IMR-90 (cell line): ENCODE measurements at regions not wholly inside any gene's neighbourhood (a gene's known extent, or its start where the extent isn't known, plus 50 kb on each side); places are given as distances from the start of the nearest gene placed in this dataset.

Experiments
- ATAC-seq: fragments of 200-7000 bp; cut with Tn5 transposase; 2 replicates; pipeline ENCODE4 v1.9.1; 2020; ENCODE audit warnings: low read depth, mild to moderate bottlenecking, moderate library complexity
- BruUV-seq: library from RNA; stranded (reverse); fragments of 400-500 nt; replicated peaks from 2 replicates; lab custom pipeline; 2021; lab: Mats Ljungman, UMichigan
- CTCF ChIA-PET: fragments of 300-600 bp; formaldehyde crosslinking; extraction: SDS; loops from one replicate; lab custom pipeline; 2021; ENCODE audit warnings: antibody characterized with exemption; lab: Yijun Ruan, JAX
- POLR2A ChIA-PET: fragments of 300-600 bp; sonication (Branson Sonifier 250); formaldehyde crosslinking; loops from one replicate; lab custom pipeline; 2022; ENCODE audit warnings: antibody characterized with exemption; ENCODE audit not compliant: unreplicated experiment; lab: Charles Lee
- DNase-seq: peaks from one replicate; pipeline ENCODE4 v3.0.0; 2013
- H2AFZ ChIP-seq: replicated peaks from 2 replicates; pipeline ENCODE3; 2013; ENCODE audit warnings: low read length, mild to moderate bottlenecking; ENCODE audit not compliant: poor library complexity
- H2AK5ac ChIP-seq: 2 replicates; pipeline ENCODE4 v1.6.1; 2013; ENCODE audit warnings: low read depth, low read length, inconsistent platforms
- H2AK9ac ChIP-seq: replicated peaks from 2 replicates; pipeline ENCODE3; 2013; ENCODE audit warnings: mild to moderate bottlenecking, low read depth, low read length, moderate library complexity; ENCODE audit not compliant: poor library complexity
- H2BK120ac ChIP-seq: 2 replicates; pipeline ENCODE4 v1.6.1; 2013; ENCODE audit warnings: low read depth, low read length, inconsistent platforms
- H2BK15ac ChIP-seq: 3 replicates; pipeline ENCODE4 v1.6.1; 2013; ENCODE audit warnings: low read depth, low read length, inconsistent platforms
- H2BK20ac ChIP-seq: 2 replicates; pipeline ENCODE4 v1.6.1; 2013; ENCODE audit warnings: low read depth, mild to moderate bottlenecking, inconsistent platforms, low read length, moderate library complexity
- H2BK5ac ChIP-seq: 2 replicates; pipeline ENCODE4 v1.6.1; 2013; ENCODE audit warnings: mild to moderate bottlenecking, low read depth, low read length, inconsistent platforms; ENCODE audit not compliant: poor library complexity, severe bottlenecking
- H3K14ac ChIP-seq: replicated peaks from 2 replicates; pipeline ENCODE4 v1.6.1; 2013; ENCODE audit warnings: low read depth, low read length, inconsistent platforms
- H3K18ac ChIP-seq: 2 replicates; pipeline ENCODE4 v1.6.1; 2013; ENCODE audit warnings: low read depth, low read length, control low read depth
- H3K23ac ChIP-seq: 2 replicates; pipeline ENCODE4 v1.6.1; 2013; ENCODE audit warnings: low read depth, low read length, inconsistent platforms
- H3K27ac ChIP-seq: 2 replicates; pipeline ENCODE4 v1.5.1; 2013; ENCODE audit warnings: mild to moderate bottlenecking, control low read depth, low read length; ENCODE audit not compliant: insufficient read depth
- H3K27me3 ChIP-seq: 2 replicates; pipeline ENCODE4 v1.6.1; 2013; ENCODE audit warnings: low read length; ENCODE audit not compliant: control insufficient read depth, insufficient read depth
- H3K36me3 ChIP-seq: 2 replicates; pipeline ENCODE4 v1.6.1; 2013; ENCODE audit warnings: low read length, mixed read lengths; ENCODE audit not compliant: control insufficient read depth, insufficient read depth
- H3K4ac ChIP-seq: 2 replicates; pipeline ENCODE4 v1.6.1; 2013; ENCODE audit warnings: low read depth, low read length, inconsistent platforms
- H3K4me1 ChIP-seq: 2 replicates; pipeline ENCODE4 v1.6.1; 2013; ENCODE audit warnings: low read length, mixed read lengths; ENCODE audit not compliant: control insufficient read depth, insufficient read depth
- H3K4me2 ChIP-seq: 2 replicates; pipeline ENCODE4 v1.6.1; 2013; ENCODE audit warnings: low read depth, mild to moderate bottlenecking, control low read depth, low read length, moderate library complexity
- H3K4me3 ChIP-seq: 2 replicates; pipeline ENCODE4 v1.5.1; 2013; ENCODE audit warnings: low read depth, mild to moderate bottlenecking, control low read depth, low read length, moderate library complexity; ENCODE audit not compliant: insufficient read depth
- H3K56ac ChIP-seq: 2 replicates; pipeline ENCODE4 v1.6.1; 2013; ENCODE audit warnings: low read length, inconsistent platforms; ENCODE audit not compliant: insufficient read depth; ENCODE audit errors: extremely low read depth
- H3K79me1 ChIP-seq, 2 experiments: 2 replicates each; pipeline ENCODE4 v1.6.1; 2013; ENCODE audit warnings: low read length in 2 of 2, inconsistent platforms in 1 of 2, low read depth in 1 of 2
- H3K9ac ChIP-seq: 2 replicates; pipeline ENCODE4 v1.6.1; 2013; ENCODE audit warnings: low read depth, low read length, control low read depth
- H3K9me1 ChIP-seq: 2 replicates; pipeline ENCODE4 v1.6.1; 2013; ENCODE audit warnings: low read length, inconsistent platforms; ENCODE audit not compliant: insufficient read depth
- H3K9me3 ChIP-seq: 2 replicates; pipeline ENCODE4 v1.6.1; 2013; ENCODE audit warnings: low read length; ENCODE audit not compliant: control insufficient read depth, insufficient read depth
- H4K20me1 ChIP-seq: 2 replicates; pipeline ENCODE4 v1.6.1; 2013; ENCODE audit warnings: low read length, inconsistent platforms; ENCODE audit not compliant: insufficient read depth
- H4K5ac ChIP-seq: 2 replicates; pipeline ENCODE4 v1.6.1; 2013; ENCODE audit warnings: mild to moderate bottlenecking, low read depth, low read length, control low read depth
- H4K8ac ChIP-seq, 2 experiments: 2 replicates each; pipeline ENCODE4 v1.6.1; 2013; ENCODE audit warnings: low read depth in 2 of 2, low read length in 2 of 2, control low read depth in 1 of 2, inconsistent platforms in 1 of 2
- H4K91ac ChIP-seq: 2 replicates; pipeline ENCODE4 v1.6.1; 2013; ENCODE audit warnings: low read depth, low read length, inconsistent platforms; ENCODE audit not compliant: insufficient read depth
- BHLHE40 ChIP-seq: fragments of 150-350 bp; IDR thresholded peaks from 2 replicates; pipeline ENCODE4 v1.6.1; 2016; ENCODE audit warnings: mild to moderate bottlenecking, low read depth, low read length
- CEBPB ChIP-seq: IDR thresholded peaks from 2 replicates; pipeline ENCODE4 v1.6.1; 2012; ENCODE audit warnings: low read depth, low read length, improper control_type of control experiment
- CHD1 ChIP-seq: IDR thresholded peaks from 2 replicates; pipeline ENCODE4 v1.6.1; 2012; ENCODE audit warnings: low read depth, low read length, improper control_type of control experiment
- FOS ChIP-seq: fragments of 150-350 bp; IDR thresholded peaks from 2 replicates; pipeline ENCODE4 v1.6.1; 2016; ENCODE audit warnings: low read depth, low read length
- MAFK ChIP-seq: IDR thresholded peaks from 2 replicates; pipeline ENCODE4 v1.6.1; 2012; ENCODE audit warnings: low read depth, low read length, improper control_type of control experiment
- MAZ ChIP-seq: IDR thresholded peaks from 2 replicates; pipeline ENCODE4 v1.6.1; 2012; ENCODE audit warnings: low read depth, mild to moderate bottlenecking, low read length, improper control_type of control experiment, moderate library complexity, borderline replicate concordance
- MXI1 ChIP-seq: IDR thresholded peaks from 2 replicates; pipeline ENCODE4 v1.6.1; 2012; ENCODE audit warnings: low read depth, mild to moderate bottlenecking, low read length, moderate library complexity, borderline replicate concordance
- NFE2L2 ChIP-seq: fragments of 150-350 bp; IDR thresholded peaks from 2 replicates; pipeline ENCODE4 v1.6.1; 2016; ENCODE audit warnings: low read depth, mild to moderate bottlenecking, low read length
- POLR2A ChIP-seq: IDR thresholded peaks from 2 replicates; pipeline ENCODE4 v1.6.1; 2012; ENCODE audit warnings: mild to moderate bottlenecking, low read depth, low read length
- RAD21 ChIP-seq: IDR thresholded peaks from 2 replicates; pipeline ENCODE4 v1.6.1; 2012; ENCODE audit warnings: low read length, improper control_type of control experiment
- RCOR1 ChIP-seq: IDR thresholded peaks from 2 replicates; pipeline ENCODE4 v1.6.1; 2012; ENCODE audit warnings: mild to moderate bottlenecking, low read length, improper control_type of control experiment; ENCODE audit not compliant: insufficient replicate concordance
- RFX5 ChIP-seq: IDR thresholded peaks from 2 replicates; pipeline ENCODE4 v1.8.0; 2012; ENCODE audit warnings: low read depth, mild to moderate bottlenecking, low read length, moderate library complexity
- SMC3 ChIP-seq: fragments of 150-350 bp; IDR thresholded peaks from 2 replicates; pipeline ENCODE4 v1.6.1; 2016; ENCODE audit warnings: low read depth, mild to moderate bottlenecking, antibody characterized with exemption, low read length, moderate library complexity
- WGBS, 2 experiments: methylation state at CpG; one replicate each; pipeline versions ENCODE4 v1.1.5 to v1.1.7; 2013; ENCODE audit warnings: missing lambda C conversion rate in 2 of 2; ENCODE audit not compliant: insufficient read length in 1 of 2; ENCODE audit errors: extremely low coverage in 2 of 2; 5-methylcytosine and 5-hydroxymethylcytosine counted together
- dilution Hi-C: fragments of 300-500 bp; cut with HindIII; formaldehyde crosslinking; loops from one replicate; pipeline ENCODE4 v1.14.3; 2018; ENCODE audit warnings: low sequenced_read_pairs; ENCODE audit not compliant: unreplicated experiment
- in situ Hi-C: fragments of 300-500 bp; cut with MboI; formaldehyde crosslinking; loops from 3 replicates; pipeline ENCODE4 v1.14.3; 2019; ENCODE audit warnings: low sequenced_read_pairs, inconsistent platforms, mixed read lengths
- intact Hi-C: fragments of 100-400 bp; cut with micrococcal nuclease; formaldehyde crosslinking; loops from 2 replicates; pipeline ENCODE4 v1.10.0; 2022
- TF ChIP-seq, protein P1 (sequence below): conservative IDR thresholded peaks from 2 replicates; pipeline ENCODE4 v1.5.1; 2012; ENCODE audit warnings: mild to moderate bottlenecking, low read depth, low read length, improper control_type of control experiment
- TF ChIP-seq, protein P2 (sequence below): fragments of 150-350 bp; IDR thresholded peaks from 2 replicates; pipeline ENCODE4 v1.6.1; 2016; ENCODE audit warnings: low read depth, mild to moderate bottlenecking, low read length, moderate library complexity, borderline replicate concordance
- TF ChIP-seq, protein P3 (sequence below): fragments of 150-350 bp; IDR thresholded peaks from 2 replicates; pipeline ENCODE4 v1.6.1; 2017; ENCODE audit warnings: mild to moderate bottlenecking, antibody characterized with exemption, low read length, low read depth

DNA sequence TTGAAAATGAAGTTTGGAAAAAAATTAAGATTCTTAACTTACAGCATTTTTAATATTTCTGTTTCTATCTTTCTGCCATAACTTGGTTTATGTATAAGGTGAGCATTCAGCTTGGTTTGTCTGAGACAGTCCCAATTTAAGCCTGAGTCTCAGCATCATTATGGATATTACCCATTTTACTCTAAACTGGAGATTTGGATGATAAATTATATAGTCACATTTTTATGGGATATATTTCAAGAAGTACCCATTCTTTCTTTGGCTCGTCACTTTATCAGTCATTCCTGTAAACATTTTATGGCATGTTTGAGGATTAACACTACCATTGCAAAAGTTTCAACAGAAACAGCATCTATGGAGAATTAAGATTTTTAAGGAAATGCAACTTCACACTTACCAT lies 1129.0 kb upstream of the PCDH9 start:
- ATAC-seq (no peak), DNase-seq (no peak)
- Histone ChIP-seq H3K9ac (no peak overlapping the region), H3K79me1 (no peaks in the 10 kb centered on the region), H4K5ac (no peak overlapping the region), H3K23ac (no peak overlapping the region), H2BK15ac (no peak overlapping the region), H3K9me3 (no peaks in the 10 kb centered on the region), H2BK5ac (no peak overlapping the region), H3K18ac (no peak overlapping the region), H2AK5ac (no peak overlapping the region), H3K27ac (no peak overlapping the region), H4K8ac (no peak overlapping the region), H3K14ac (no peak overlapping the region), H3K27me3 (no peaks in the 10 kb centered on the region), H4K91ac (no peak overlapping the region), H2BK120ac (no peak overlapping the region), H3K56ac (no peak overlapping the region), H3K9me1 (no peaks in the 10 kb centered on the region), H2AFZ (no peak overlapping the region), H2BK20ac (no peak overlapping the region), H2AK9ac (no peak overlapping the region), H3K4me1 (no peaks in the 10 kb centered on the region), H3K4ac (no peak overlapping the region), H3K4me3 (no peak overlapping the region), H4K20me1 (no peaks in the 10 kb centered on the region), H3K4me2 (no peak overlapping the region), H3K36me3 (no peaks in the 10 kb centered on the region)
- intact Hi-C loops (no loop called here), in situ Hi-C loops (no loop called here), dilution Hi-C loops (no loop called here)
- CTCF ChIA-PET: no interaction called here
- POLR2A ChIA-PET: no interaction called here
- no CpG with 5 or more reads among the region's 1 CpG for WGBS, 2 experiments
- no TSS peak for BruUV-seq
- TF ChIP-seq, protein P1, sequence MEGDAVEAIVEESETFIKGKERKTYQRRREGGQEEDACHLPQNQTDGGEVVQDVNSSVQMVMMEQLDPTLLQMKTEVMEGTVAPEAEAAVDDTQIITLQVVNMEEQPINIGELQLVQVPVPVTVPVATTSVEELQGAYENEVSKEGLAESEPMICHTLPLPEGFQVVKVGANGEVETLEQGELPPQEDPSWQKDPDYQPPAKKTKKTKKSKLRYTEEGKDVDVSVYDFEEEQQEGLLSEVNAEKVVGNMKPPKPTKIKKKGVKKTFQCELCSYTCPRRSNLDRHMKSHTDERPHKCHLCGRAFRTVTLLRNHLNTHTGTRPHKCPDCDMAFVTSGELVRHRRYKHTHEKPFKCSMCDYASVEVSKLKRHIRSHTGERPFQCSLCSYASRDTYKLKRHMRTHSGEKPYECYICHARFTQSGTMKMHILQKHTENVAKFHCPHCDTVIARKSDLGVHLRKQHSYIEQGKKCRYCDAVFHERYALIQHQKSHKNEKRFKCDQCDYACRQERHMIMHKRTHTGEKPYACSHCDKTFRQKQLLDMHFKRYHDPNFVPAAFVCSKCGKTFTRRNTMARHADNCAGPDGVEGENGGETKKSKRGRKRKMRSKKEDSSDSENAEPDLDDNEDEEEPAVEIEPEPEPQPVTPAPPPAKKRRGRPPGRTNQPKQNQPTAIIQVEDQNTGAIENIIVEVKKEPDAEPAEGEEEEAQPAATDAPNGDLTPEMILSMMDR: no peak
- TF ChIP-seq RFX5 (no peak), MAFK (no peak), CEBPB (no peak), BHLHE40 (no peak), CHD1 (no peak), POLR2A (no peak), SMC3 (no peak), FOS (no peak), NFE2L2 (no peak), MAZ (no peak), RAD21 (no peak), RCOR1 (no peak), MXI1 (no peak)
- TF ChIP-seq, protein P2, sequence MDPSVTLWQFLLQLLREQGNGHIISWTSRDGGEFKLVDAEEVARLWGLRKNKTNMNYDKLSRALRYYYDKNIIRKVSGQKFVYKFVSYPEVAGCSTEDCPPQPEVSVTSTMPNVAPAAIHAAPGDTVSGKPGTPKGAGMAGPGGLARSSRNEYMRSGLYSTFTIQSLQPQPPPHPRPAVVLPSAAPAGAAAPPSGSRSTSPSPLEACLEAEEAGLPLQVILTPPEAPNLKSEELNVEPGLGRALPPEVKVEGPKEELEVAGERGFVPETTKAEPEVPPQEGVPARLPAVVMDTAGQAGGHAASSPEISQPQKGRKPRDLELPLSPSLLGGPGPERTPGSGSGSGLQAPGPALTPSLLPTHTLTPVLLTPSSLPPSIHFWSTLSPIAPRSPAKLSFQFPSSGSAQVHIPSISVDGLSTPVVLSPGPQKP: no peak
- TF ChIP-seq, protein P3, sequence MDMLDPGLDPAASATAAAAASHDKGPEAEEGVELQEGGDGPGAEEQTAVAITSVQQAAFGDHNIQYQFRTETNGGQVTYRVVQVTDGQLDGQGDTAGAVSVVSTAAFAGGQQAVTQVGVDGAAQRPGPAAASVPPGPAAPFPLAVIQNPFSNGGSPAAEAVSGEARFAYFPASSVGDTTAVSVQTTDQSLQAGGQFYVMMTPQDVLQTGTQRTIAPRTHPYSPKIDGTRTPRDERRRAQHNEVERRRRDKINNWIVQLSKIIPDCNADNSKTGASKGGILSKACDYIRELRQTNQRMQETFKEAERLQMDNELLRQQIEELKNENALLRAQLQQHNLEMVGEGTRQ: no peak
